ENCODE measurements at regions not wholly inside any gene's neighbourhood (a gene's known extent, or its start where the extent isn't known, plus 50 kb on each side); places are given as distances from the start of the nearest gene placed in this dataset.

DNA sequence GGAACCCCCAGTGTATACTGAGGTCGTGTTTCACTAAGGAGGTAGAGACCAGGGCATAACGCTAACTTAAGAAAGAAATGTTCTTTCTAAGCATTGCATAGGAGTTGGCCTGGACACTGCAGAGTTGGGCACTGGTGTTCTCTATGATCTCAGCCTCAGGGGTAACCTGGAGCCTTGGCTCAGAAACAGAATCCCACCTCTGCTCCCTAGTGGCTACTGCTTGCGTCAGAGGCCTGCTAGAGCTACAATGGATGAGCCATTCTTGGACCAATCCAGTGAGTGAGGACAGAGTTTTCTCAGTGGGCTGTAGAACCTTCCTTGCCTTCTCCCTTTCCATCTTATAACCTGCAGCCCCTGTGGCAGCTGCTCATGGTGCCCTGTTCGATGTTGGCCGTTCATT, 324.4 kb upstream of the CELF4 start:
- TF ChIP-seq, protein P1, sequence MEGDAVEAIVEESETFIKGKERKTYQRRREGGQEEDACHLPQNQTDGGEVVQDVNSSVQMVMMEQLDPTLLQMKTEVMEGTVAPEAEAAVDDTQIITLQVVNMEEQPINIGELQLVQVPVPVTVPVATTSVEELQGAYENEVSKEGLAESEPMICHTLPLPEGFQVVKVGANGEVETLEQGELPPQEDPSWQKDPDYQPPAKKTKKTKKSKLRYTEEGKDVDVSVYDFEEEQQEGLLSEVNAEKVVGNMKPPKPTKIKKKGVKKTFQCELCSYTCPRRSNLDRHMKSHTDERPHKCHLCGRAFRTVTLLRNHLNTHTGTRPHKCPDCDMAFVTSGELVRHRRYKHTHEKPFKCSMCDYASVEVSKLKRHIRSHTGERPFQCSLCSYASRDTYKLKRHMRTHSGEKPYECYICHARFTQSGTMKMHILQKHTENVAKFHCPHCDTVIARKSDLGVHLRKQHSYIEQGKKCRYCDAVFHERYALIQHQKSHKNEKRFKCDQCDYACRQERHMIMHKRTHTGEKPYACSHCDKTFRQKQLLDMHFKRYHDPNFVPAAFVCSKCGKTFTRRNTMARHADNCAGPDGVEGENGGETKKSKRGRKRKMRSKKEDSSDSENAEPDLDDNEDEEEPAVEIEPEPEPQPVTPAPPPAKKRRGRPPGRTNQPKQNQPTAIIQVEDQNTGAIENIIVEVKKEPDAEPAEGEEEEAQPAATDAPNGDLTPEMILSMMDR (IDR thresholded peaks at IDR 0.05): no peak
- TF ChIP-seq POLR2A (IDR thresholded peaks at IDR 0.05) (no peak), EP300 (IDR thresholded peaks at IDR 0.05) (no peak)
